22Rv1 (cell line): ENCODE measurements at regions not wholly inside any gene's neighbourhood (a gene's known extent, or its start where the extent isn't known, plus 50 kb on each side); places are given as distances from the start of the nearest gene placed in this dataset.

Source experiments
- H3K27ac ChIP-seq: fragments of 450-650 bp; 2 replicates; pipeline ENCODE4 v1.5.1; 2017
- CTCF ChIP-seq: fragments of 450-650 bp; IDR thresholded peaks from 2 replicates; pipeline ENCODE4 v1.5.1; 2017; ENCODE audit warnings: mild to moderate bottlenecking
- ZFX ChIP-seq: fragments of 450-650 bp; IDR thresholded peaks from 2 replicates; pipeline ENCODE4 v1.6.1; 2017; ENCODE audit warnings: antibody characterized with exemption, borderline replicate concordance

- no peak overlapping the region for H3K27ac ChIP-seq
- TF ChIP-seq ZFX, result no peak
These were observed 292.9 kb upstream of the ATP10A start for GRCh38 chr15:26156051-26156450.

- TF ChIP-seq ZFX, result no peak
- no peak for TF ChIP-seq CTCF
- H3K27ac ChIP-seq, result no peak overlapping the region
These were observed 285.2 kb upstream of the ATP10A start for GRCh38 chr15:26148156-26148860.

GRCh38 chr15:26146202-26146601 is 283.1 kb upstream of the ATP10A start:
- no peak for TF ChIP-seq CTCF
- no peak for TF ChIP-seq ZFX
- no peak overlapping the region for H3K27ac ChIP-seq

- TF ChIP-seq CTCF (no peak), ZFX (no peak)
- no peak overlapping the region for H3K27ac ChIP-seq
These were observed 282.7 kb upstream of the ATP10A start for GRCh38 chr15:26145796-26146195.

- no peak overlapping the region for H3K27ac ChIP-seq
- TF ChIP-seq ZFX, result no peak
- TF ChIP-seq CTCF, result no peak
These were observed 281.7 kb upstream of the ATP10A start for GRCh38 chr15:26144836-26145235.

- no peak for TF ChIP-seq ZFX
- TF ChIP-seq CTCF, result no peak
- H3K27ac ChIP-seq, result no peak overlapping the region
These were observed 280.1 kb upstream of the ATP10A start for GRCh38 chr15:26143221-26143620.

GRCh38 chr15:26134812-26135211 is 271.7 kb upstream of the ATP10A start:
- no peak overlapping the region for H3K27ac ChIP-seq

More at GRCh38 chr15:26134812-26135211, 271.7 kb upstream of the ATP10A start:
- TF ChIP-seq CTCF (no peak), ZFX (no peak)
